ENCODE measurements at regions not wholly inside any gene's neighbourhood (a gene's known extent, or its start where the extent isn't known, plus 50 kb on each side); places are given as distances from the start of the nearest gene placed in this dataset.
"Not testable (repeated sequence)": the region's sequence is repeated elsewhere in the genome, so short reads cannot be mapped to it uniquely, and the experiment has no call there.

DNA sequence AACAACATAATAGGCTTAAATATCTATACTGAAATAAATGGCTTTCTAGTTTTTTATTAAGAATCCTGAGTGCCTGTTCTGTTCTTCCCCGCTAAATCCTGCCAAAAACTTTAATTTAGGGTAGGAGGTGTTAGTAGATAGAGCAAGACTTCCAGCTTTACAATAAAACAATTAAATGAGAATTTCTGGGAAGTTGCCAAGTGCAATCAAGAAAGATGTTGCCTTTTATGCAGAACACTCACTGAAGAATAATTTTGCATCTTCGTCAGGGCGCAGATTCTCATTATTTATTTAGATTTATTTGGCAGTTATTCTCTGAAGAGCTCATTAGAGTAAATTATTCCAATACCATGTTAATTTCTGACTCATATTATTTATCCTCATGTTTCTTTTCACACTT lies 103.2 kb upstream of the GPR141 start:
- DNase-seq, result no peak

GRCh38 chr7:37584651-37585463 lies 98.7 kb upstream of the GPR141 start:
- H3K27me3 ChIP-seq (ENCODE audit: control insufficient read depth in 1 of 2, insufficient read depth in 1 of 2, low read length in 2 of 2); H3K23ac ChIP-seq (ENCODE audit: low read length in 2 of 2); H3K9ac ChIP-seq (ENCODE audit: low read length); H3K27ac ChIP-seq (ENCODE audit: low read length, poor library complexity, severe bottlenecking); H3K9me3 ChIP-seq (ENCODE audit: control insufficient read depth, low read length); H2BK12ac ChIP-seq (ENCODE audit: low read length in 2 of 2); H3K4ac ChIP-seq (ENCODE audit: low read depth in 1 of 2, low read length in 2 of 2); H2AK5ac ChIP-seq (ENCODE audit: low read length, severe bottlenecking); H3K4me2 ChIP-seq (ENCODE audit: low read length, poor library complexity, severe bottlenecking); H2BK120ac ChIP-seq (ENCODE audit: low read depth, low read length); H3K79me1 ChIP-seq (replicated peaks; ENCODE audit: low read length, poor library complexity, severe bottlenecking); H3K18ac ChIP-seq (ENCODE audit: low read depth in 1 of 2, low read length in 2 of 2); DNase-seq; H2BK5ac ChIP-seq (ENCODE audit: low read depth, low read length, poor library complexity, severe bottlenecking); H3K14ac ChIP-seq (ENCODE audit: low read length in 2 of 2); H3K4me3 ChIP-seq (ENCODE audit: insufficient read depth in 1 of 2, low read depth in 1 of 2, low read length in 2 of 2); H3K4me1 ChIP-seq (ENCODE audit: control insufficient read depth, insufficient read depth, low read depth, low read length); H2BK15ac ChIP-seq (ENCODE audit: low read depth, poor library complexity, severe bottlenecking); H4K91ac ChIP-seq (ENCODE audit: low read length); H4K8ac ChIP-seq (ENCODE audit: low read length); H3K36me3 ChIP-seq (ENCODE audit: control insufficient read depth in 1 of 2, insufficient read depth in 2 of 2, low read depth in 1 of 2, low read length in 2 of 2); H2AFZ ChIP-seq (ENCODE audit: low read depth, low read length): not testable (repeated sequence)
- WGBS, result 83% methylated on average over 4 of the region's 4 CpGs

More for the DNA sequence above, 103.2 kb upstream of the GPR141 start:
- Histone ChIP-seq H4K91ac (ENCODE audit: low read length) (no peak overlapping the region), H2BK15ac (ENCODE audit: low read depth, poor library complexity, severe bottlenecking) (no peak overlapping the region), H3K9ac (ENCODE audit: low read length) (no peak overlapping the region), H3K18ac (ENCODE audit: low read depth in 1 of 2, low read length in 2 of 2) (no peak overlapping the region), H3K4me2 (ENCODE audit: low read length, poor library complexity, severe bottlenecking) (no peak overlapping the region), H2BK5ac (ENCODE audit: low read depth, low read length, poor library complexity, severe bottlenecking) (no peak overlapping the region), H3K23ac (ENCODE audit: low read length in 2 of 2) (no peak overlapping the region), H2AK5ac (ENCODE audit: low read length, severe bottlenecking) (no peak overlapping the region), H3K27me3 (ENCODE audit: control insufficient read depth in 1 of 2, insufficient read depth in 1 of 2, low read length in 2 of 2) (no peaks in the 10 kb centered on the region), H2BK120ac (ENCODE audit: low read depth, low read length) (no peak overlapping the region), H3K27ac (ENCODE audit: low read length, poor library complexity, severe bottlenecking) (no peak overlapping the region), H4K8ac (ENCODE audit: low read length) (no peak overlapping the region), H3K9me3 (ENCODE audit: control insufficient read depth, low read length) (no peaks in the 10 kb centered on the region), H2AFZ (ENCODE audit: low read depth, low read length) (no peak overlapping the region), H3K14ac (ENCODE audit: low read length in 2 of 2) (no peak overlapping the region), H2BK12ac (ENCODE audit: low read length in 2 of 2) (no peak overlapping the region), H3K4ac (ENCODE audit: low read depth in 1 of 2, low read length in 2 of 2) (no peak overlapping the region), H3K36me3 (ENCODE audit: control insufficient read depth in 1 of 2, insufficient read depth in 2 of 2, low read depth in 1 of 2, low read length in 2 of 2) (no peaks in the 10 kb centered on the region), H3K4me1 (ENCODE audit: control insufficient read depth, insufficient read depth, low read depth, low read length) (no peaks in the 10 kb centered on the region), H3K79me1 (replicated peaks; ENCODE audit: low read length, poor library complexity, severe bottlenecking) (no peaks in the 10 kb centered on the region), H3K4me3 (ENCODE audit: insufficient read depth in 1 of 2, low read depth in 1 of 2, low read length in 2 of 2) (no peak overlapping the region)
- 82% methylated on average over 2 of the region's 3 CpGs for WGBS

- Histone ChIP-seq H2BK120ac (ENCODE audit: low read depth, low read length) (no peak overlapping the region), H3K4me2 (ENCODE audit: low read length, poor library complexity, severe bottlenecking) (no peak overlapping the region), H4K8ac (ENCODE audit: low read length) (no peak overlapping the region), H3K27ac (ENCODE audit: low read length, poor library complexity, severe bottlenecking) (no peak overlapping the region), H2AFZ (ENCODE audit: low read depth, low read length) (no peak overlapping the region), H3K36me3 (ENCODE audit: control insufficient read depth in 1 of 2, insufficient read depth in 2 of 2, low read depth in 1 of 2, low read length in 2 of 2) (no peaks in the 10 kb centered on the region), H4K91ac (ENCODE audit: low read length) (no peak overlapping the region), H3K79me1 (replicated peaks; ENCODE audit: low read length, poor library complexity, severe bottlenecking) (no peaks in the 10 kb centered on the region), H2BK12ac (ENCODE audit: low read length in 2 of 2) (no peak overlapping the region), H2BK5ac (ENCODE audit: low read depth, low read length, poor library complexity, severe bottlenecking) (no peak overlapping the region), H3K4me1 (ENCODE audit: control insufficient read depth, insufficient read depth, low read depth, low read length) (no peaks in the 10 kb centered on the region), H3K14ac (ENCODE audit: low read length in 2 of 2) (no peak overlapping the region), H2AK5ac (ENCODE audit: low read length, severe bottlenecking) (no peak overlapping the region), H3K4ac (ENCODE audit: low read depth in 1 of 2, low read length in 2 of 2) (no peak overlapping the region), H3K9ac (ENCODE audit: low read length) (no peak overlapping the region), H3K9me3 (ENCODE audit: control insufficient read depth, low read length) (no peaks in the 10 kb centered on the region), H3K27me3 (ENCODE audit: control insufficient read depth in 1 of 2, insufficient read depth in 1 of 2, low read length in 2 of 2) (no peaks in the 10 kb centered on the region), H3K18ac (ENCODE audit: low read depth in 1 of 2, low read length in 2 of 2) (no peak overlapping the region), H3K23ac (ENCODE audit: low read length in 2 of 2) (no peak overlapping the region), H3K4me3 (ENCODE audit: insufficient read depth in 1 of 2, low read depth in 1 of 2, low read length in 2 of 2) (no peak overlapping the region), H2BK15ac (ENCODE audit: low read depth, poor library complexity, severe bottlenecking) (no peak overlapping the region)
- no peak for DNase-seq
- 72% methylated on average over 4 of the region's 4 CpGs for WGBS
These were observed 92.7 kb upstream of the GPR141 start for GRCh38 chr7:37590824-37591223.

- Histone ChIP-seq H3K4me1 (ENCODE audit: control insufficient read depth, insufficient read depth, low read depth, low read length) (no peaks in the 10 kb centered on the region), H3K27ac (ENCODE audit: low read length, poor library complexity, severe bottlenecking) (no peak overlapping the region), H3K4ac (ENCODE audit: low read depth in 1 of 2, low read length in 2 of 2) (no peak overlapping the region), H4K91ac (ENCODE audit: low read length) (no peak overlapping the region), H3K4me2 (ENCODE audit: low read length, poor library complexity, severe bottlenecking) (no peak overlapping the region), H3K27me3 (ENCODE audit: control insufficient read depth in 1 of 2, insufficient read depth in 1 of 2, low read length in 2 of 2) (no peaks in the 10 kb centered on the region), H2BK5ac (ENCODE audit: low read depth, low read length, poor library complexity, severe bottlenecking) (no peak overlapping the region), H4K8ac (ENCODE audit: low read length) (no peak overlapping the region), H3K23ac (ENCODE audit: low read length in 2 of 2) (no peak overlapping the region), H2BK120ac (ENCODE audit: low read depth, low read length) (no peak overlapping the region), H3K36me3 (ENCODE audit: control insufficient read depth in 1 of 2, insufficient read depth in 2 of 2, low read depth in 1 of 2, low read length in 2 of 2) (no peaks in the 10 kb centered on the region), H3K18ac (ENCODE audit: low read depth in 1 of 2, low read length in 2 of 2) (no peak overlapping the region), H3K9me3 (ENCODE audit: control insufficient read depth, low read length) (peaks cover 4% of the 10 kb centered on the region), H2AFZ (ENCODE audit: low read depth, low read length) (no peak overlapping the region), H3K4me3 (ENCODE audit: insufficient read depth in 1 of 2, low read depth in 1 of 2, low read length in 2 of 2) (no peak overlapping the region), H2AK5ac (ENCODE audit: low read length, severe bottlenecking) (no peak overlapping the region), H3K9ac (ENCODE audit: low read length) (no peak overlapping the region), H3K14ac (ENCODE audit: low read length in 2 of 2) (no peak overlapping the region), H2BK12ac (ENCODE audit: low read length in 2 of 2) (no peak overlapping the region), H3K79me1 (replicated peaks; ENCODE audit: low read length, poor library complexity, severe bottlenecking) (no peaks in the 10 kb centered on the region), H2BK15ac (ENCODE audit: low read depth, poor library complexity, severe bottlenecking) (no peak overlapping the region)
- WGBS, result 68% methylated on average over 2 of the region's 2 CpGs
- DNase-seq, result no peak
These were observed 91.2 kb upstream of the GPR141 start for GRCh38 chr7:37592366-37592765.

Measured in mesenchymal stem cell (in vitro differentiated cells and primary cell).